Renal cortical epithelial cell (primary cell): ENCODE measurements at regions not wholly inside any gene's neighbourhood (a gene's known extent, or its start where the extent isn't known, plus 50 kb on each side); places are given as distances from the start of the nearest gene placed in this dataset.

Experiments
- DNase-seq: peaks from one replicate; pipeline ENCODE4 v3.0.0-alpha.2; 2011; ENCODE audit warnings: low read depth

GRCh38 chr3:182570946-182571594 lies 222.2 kb upstream of the ATP11B start:
- DNase-seq = peak; percentile 89

DNA sequence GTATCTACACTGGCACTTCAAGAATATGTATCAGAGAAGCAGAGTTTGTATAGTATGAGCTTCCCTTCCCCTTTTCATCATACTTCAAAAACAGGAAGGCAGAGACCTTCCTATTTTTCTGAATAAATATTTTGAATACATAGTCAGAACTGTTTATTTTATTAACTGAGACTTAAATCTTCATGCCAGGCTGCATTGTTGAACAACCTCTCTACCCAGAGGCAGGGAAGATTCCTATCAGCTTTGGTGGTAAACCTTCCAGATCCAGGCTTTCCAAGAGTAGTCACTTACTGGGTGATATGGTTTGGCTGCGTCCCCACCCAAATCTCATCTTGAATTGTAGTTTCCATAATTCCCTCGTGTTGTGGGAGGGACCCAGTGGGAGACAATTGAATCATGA lies 217.4 kb upstream of the ATP11B start:
- DNase-seq = no peak

DNA sequence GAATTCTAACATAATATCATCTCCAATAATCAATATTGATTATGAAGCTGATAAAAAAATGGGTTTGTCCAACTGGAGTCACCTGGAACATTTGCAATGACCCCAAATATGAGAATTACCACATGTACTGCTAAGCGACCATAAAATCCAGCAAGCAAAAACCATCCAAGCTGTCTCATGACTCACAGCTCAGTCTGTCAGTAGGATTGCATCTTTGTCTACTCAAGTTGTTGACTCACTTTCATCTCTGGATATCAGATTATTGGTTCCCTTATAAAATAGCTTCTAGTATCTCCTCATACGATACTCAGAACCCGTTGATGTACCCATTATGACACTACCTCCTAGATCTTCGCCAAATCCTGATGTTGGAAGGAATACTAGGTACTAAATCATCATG lies 209.8 kb upstream of the ATP11B start:
- DNase-seq = peak; percentile 45

DNA sequence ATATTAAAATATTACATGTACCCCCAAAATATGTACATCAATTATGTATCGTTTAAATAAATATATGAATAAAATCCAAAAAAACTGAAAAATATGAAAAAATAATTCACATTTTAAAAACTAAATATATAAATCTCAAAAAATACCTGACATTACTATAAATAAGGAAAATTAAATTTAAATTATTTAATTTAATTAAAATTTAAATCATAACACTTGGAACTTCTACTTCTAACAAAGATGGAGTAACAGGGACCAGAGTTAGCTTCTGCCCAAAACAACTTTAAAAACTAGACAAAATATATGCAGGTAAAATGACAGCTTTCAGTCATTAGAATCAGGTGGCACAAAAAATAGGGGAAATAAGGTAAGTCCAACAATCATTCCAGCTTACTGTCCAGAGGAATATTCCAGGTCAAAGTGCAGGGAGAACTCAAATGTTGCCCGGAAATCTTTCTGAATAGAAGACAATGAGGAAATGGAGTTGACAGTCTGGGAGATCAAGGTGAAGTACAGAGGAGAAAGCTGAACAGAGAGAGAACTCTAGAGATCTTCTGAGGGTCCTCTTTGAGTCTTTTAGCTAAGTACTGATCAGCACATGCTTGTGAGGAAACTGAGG lies 207.7 kb upstream of the ATP11B start:
- DNase-seq = no peak

- no peak for DNase-seq
Observed at GRCh38 chr3:182592747-182593146, 200.6 kb upstream of the ATP11B start.

GRCh38 chr3:182596676-182597410 lies 196.5 kb upstream of the ATP11B start:
- peak; percentile 49 for DNase-seq

- DNase-seq = peak; percentile 73
Observed at GRCh38 chr3:182597621-182598041, 195.7 kb upstream of the ATP11B start.

DNA sequence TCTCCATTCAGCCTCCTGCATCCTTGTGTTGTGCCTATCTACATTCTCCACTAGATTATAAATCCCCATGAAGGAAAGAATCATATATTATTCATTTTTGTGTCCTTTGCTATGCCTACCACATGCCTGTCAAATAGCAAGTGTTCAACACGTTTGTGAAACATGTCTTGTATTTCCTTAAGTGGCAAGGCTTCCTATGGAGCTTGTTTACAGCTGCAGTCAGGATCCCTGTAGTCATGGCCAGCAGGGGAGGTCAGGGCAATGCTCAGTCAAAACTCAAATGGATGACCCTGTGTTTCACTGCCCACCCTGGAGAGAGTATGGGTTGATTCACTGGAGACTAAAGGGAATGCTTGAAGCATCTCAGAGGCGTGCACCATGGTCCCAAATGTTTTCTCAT lies 191.7 kb upstream of the ATP11B start:
- no peak for DNase-seq

DNA sequence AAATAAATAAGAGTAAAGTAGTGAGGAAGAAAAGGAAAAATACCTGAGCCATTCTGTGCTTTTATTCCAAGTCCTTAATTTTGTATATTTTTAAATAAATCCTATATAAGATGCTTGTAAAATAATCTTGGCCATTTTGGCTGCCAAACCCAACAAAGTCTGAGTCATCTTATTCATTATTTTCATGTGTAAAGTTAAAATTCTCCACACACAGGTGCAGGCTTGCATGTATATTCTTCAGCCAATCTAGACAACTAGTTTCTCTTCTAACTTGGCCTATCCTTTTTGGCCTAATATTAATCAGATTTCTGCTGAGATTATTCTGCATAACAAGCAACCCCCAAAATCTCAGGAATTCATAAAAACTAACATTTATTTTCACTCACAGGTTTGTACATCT lies 189.8 kb upstream of the ATP11B start:
- no peak for DNase-seq

GRCh38 chr3:182605882-182606611 lies 187.3 kb upstream of the ATP11B start:
- peak; percentile 57 for DNase-seq

GRCh38 chr3:182606905-182607504 lies 186.3 kb upstream of the ATP11B start:
- DNase-seq = no peak

- no peak for DNase-seq
Observed at GRCh38 chr3:182608832-182609231, 184.5 kb upstream of the ATP11B start.

GRCh38 chr3:182609575-182610156 lies 183.6 kb upstream of the ATP11B start:
- DNase-seq = peak; percentile 64

- no peak for DNase-seq
Observed at GRCh38 chr3:182612332-182612731, 181.0 kb upstream of the ATP11B start.

DNA sequence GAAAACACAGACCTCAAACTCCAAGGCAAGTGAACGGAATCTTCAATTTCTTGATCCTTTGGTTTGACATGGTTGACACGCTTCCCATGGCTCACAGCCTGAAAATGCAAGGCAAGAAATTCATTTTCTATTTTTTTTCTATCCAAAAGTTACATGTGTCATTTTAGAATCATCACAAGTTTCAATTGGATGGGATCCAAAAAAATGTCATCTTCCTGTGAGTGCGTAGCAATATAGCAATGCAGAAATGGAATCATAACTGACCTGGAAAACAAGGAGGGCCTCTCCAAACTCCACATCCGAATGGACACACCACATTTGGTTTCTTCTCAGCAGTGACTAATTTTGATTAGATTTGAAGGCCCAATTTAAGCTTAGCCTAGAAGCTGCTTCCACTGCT lies 175.8 kb upstream of the ATP11B start:
- DNase-seq = no peak

DNA sequence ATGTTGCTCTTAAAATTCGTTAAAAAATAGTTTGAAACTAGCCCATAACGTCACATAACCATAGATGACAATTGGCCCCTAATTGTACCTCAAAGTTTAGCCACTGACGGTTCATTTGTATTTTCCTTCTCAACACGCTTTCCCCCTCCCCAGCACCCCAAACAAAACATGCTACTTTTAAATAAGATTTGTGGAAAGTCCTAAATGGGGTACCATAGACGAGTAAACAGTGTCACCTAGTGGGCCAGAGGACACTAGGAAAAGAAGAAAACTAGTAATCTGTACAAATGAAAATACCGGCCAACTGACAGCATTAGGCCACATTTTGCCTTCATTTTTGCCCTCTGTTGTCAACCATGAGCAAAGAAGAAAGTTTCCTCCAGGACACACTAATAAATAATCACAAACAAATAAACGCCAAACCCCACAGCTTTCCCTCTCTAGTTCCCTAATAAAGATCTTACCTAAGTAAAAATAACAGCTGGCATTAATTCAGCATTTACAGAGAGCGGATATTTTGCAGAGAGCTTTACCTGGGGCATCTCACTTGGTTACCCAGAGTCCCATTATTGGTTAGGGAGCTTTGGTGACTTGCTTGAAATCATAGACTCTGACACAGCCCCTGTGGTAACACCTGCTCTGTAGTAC lies 175.1 kb upstream of the ATP11B start:
- peak; percentile 57 for DNase-seq

- DNase-seq = peak; percentile 79
Observed at GRCh38 chr3:182618981-182619591, 174.2 kb upstream of the ATP11B start.

- DNase-seq = no peak
Observed at GRCh38 chr3:182620723-182621434, 172.4 kb upstream of the ATP11B start.

DNA sequence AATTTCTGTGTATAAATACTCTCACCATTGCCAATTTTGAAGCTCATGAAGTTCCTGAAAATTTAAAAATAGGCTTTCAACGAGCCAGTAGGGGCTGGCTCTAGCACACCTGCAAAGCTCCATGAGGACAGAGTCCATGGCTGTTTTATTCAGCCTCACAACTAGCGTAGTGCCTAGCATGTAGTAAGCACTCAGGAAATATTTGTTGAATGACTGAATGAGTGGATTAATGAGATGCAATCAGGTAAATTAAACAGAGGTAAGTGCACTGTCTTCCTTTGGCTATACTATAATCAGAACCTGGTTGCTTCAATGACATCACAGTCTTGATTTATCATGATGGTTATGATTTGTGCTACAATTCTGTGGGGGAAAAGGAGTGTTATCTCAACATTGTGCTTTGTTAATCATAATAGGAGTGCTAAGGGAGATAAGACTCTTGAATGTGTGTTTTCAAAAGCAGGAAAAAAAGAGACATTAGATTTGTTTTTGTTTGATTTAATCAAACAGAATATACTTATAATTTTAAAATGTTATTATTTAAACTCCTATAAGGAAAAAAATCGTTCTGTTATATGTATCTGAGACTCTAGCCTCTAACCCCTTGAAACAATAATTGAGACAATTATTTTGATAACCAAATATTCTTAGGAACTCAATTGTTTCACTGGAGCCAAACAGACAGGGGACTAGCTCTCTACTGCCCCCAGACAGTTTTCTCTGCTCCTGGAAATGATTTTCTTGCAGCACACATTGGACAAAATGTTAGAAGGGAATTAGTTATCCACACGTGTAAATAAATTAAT lies 171.7 kb upstream of the ATP11B start:
- DNase-seq = no peak
